ENCODE measurements at regions not wholly inside any gene's neighbourhood (a gene's known extent, or its start where the extent isn't known, plus 50 kb on each side); places are given as distances from the start of the nearest gene placed in this dataset.
"Not testable (repeated sequence)": the region's sequence is repeated elsewhere in the genome, so short reads cannot be mapped to it uniquely, and the experiment has no call there.

GRCh38 chr6:140189263-140189662 lies 814.8 kb upstream of the CITED2 start:
- DNase-seq (ENCODE audit: low spot score), result not testable (repeated sequence)

GRCh38 chr6:140185991-140186390 lies 811.5 kb upstream of the CITED2 start:
- DNase-seq (ENCODE audit: low spot score), result no peak

GRCh38 chr6:140183881-140184280 lies 809.4 kb upstream of the CITED2 start:
- DNase-seq (ENCODE audit: low spot score), result no peak

GRCh38 chr6:140182821-140183220 lies 808.4 kb upstream of the CITED2 start:
- DNase-seq (ENCODE audit: low spot score), result no peak

GRCh38 chr6:140181876-140182275 lies 807.4 kb upstream of the CITED2 start:
- no peak for DNase-seq (ENCODE audit: low spot score)

- DNase-seq (ENCODE audit: low spot score), result no peak
Observed at GRCh38 chr6:140180306-140180705, 805.9 kb upstream of the CITED2 start.

- DNase-seq (ENCODE audit: low spot score), result no peak
Observed at GRCh38 chr6:140178935-140179334, 804.5 kb upstream of the CITED2 start.

GRCh38 chr6:140178520-140178919 lies 804.1 kb upstream of the CITED2 start:
- no peak for DNase-seq (ENCODE audit: low spot score)

GRCh38 chr6:140176306-140176705 lies 801.9 kb upstream of the CITED2 start:
- DNase-seq (ENCODE audit: low spot score), result no peak

GRCh38 chr6:140175486-140175885 lies 801.0 kb upstream of the CITED2 start:
- no peak for DNase-seq (ENCODE audit: low spot score)

GRCh38 chr6:140174524-140174923 lies 800.1 kb upstream of the CITED2 start:
- DNase-seq (ENCODE audit: low spot score), result no peak

- no peak for DNase-seq (ENCODE audit: low spot score)
Observed at GRCh38 chr6:140168365-140168764, 793.9 kb upstream of the CITED2 start.

GRCh38 chr6:140160909-140161308 lies 786.5 kb upstream of the CITED2 start:
- DNase-seq (ENCODE audit: low spot score), result no peak

GRCh38 chr6:140160494-140160893 lies 786.0 kb upstream of the CITED2 start:
- no peak for DNase-seq (ENCODE audit: low spot score)

- no peak for DNase-seq (ENCODE audit: low spot score)
Observed at GRCh38 chr6:140156131-140156530, 781.7 kb upstream of the CITED2 start.

- DNase-seq (ENCODE audit: low spot score), result no peak
Observed at GRCh38 chr6:140155451-140156126, 781.1 kb upstream of the CITED2 start.

- DNase-seq (ENCODE audit: low spot score), result no peak
Observed at GRCh38 chr6:140153703-140154102, 779.3 kb upstream of the CITED2 start.

GRCh38 chr6:140147825-140148814 lies 773.7 kb upstream of the CITED2 start:
- not testable (repeated sequence) for DNase-seq (ENCODE audit: low spot score)

GRCh38 chr6:140140891-140141290 lies 766.4 kb upstream of the CITED2 start:
- no peak for DNase-seq (ENCODE audit: low spot score)

- DNase-seq (ENCODE audit: low spot score), result no peak
Observed at GRCh38 chr6:140138311-140139010, 764.0 kb upstream of the CITED2 start.

- no peak for DNase-seq (ENCODE audit: low spot score)
Observed at GRCh38 chr6:140134224-140134623, 759.8 kb upstream of the CITED2 start.

- no peak for DNase-seq (ENCODE audit: low spot score)
Observed at GRCh38 chr6:140130074-140130473, 755.6 kb upstream of the CITED2 start.

- DNase-seq (ENCODE audit: low spot score), result no peak
Observed at GRCh38 chr6:140124498-140124897, 750.0 kb upstream of the CITED2 start.
